GM18507 (cell line): ENCODE measurements at regions not wholly inside any gene's neighbourhood (a gene's known extent, or its start where the extent isn't known, plus 50 kb on each side); places are given as distances from the start of the nearest gene placed in this dataset.
A peak's percentile ranks its signal among the peaks of the same experiment; 100 is the strongest.
"Not testable (repeated sequence)": the region's sequence is repeated elsewhere in the genome, so short reads cannot be mapped to it uniquely, and the experiment has no call there.

ENCODE experiments used
- DNase-seq: peaks from one replicate; pipeline ENCODE4 v3.0.0; 2011; ENCODE audit warnings: low read depth; ENCODE audit not compliant: insufficient read length; ENCODE audit errors: extremely low spot score
- FAIRE-seq: peaks from 2 replicates; lab custom pipeline; 2011; peaks lifted over from hg19 to GRCh38; lab: Jason Lieb, UNC

- no peak for DNase-seq
- no peak for FAIRE-seq
These were observed 480.3 kb downstream of the DIRAS2 start for GRCh38 chr9:90162326-90162725.

GRCh38 chr9:90162819-90163218 lies 479.8 kb downstream of the DIRAS2 start:
- DNase-seq: no peak
- FAIRE-seq: no peak

GRCh38 chr9:90165281-90165680 lies 477.3 kb downstream of the DIRAS2 start:
- FAIRE-seq (no peak), DNase-seq (no peak)

- FAIRE-seq: not testable (repeated sequence)
These were observed 476.2 kb downstream of the DIRAS2 start for GRCh38 chr9:90166374-90166773.

GRCh38 chr9:90167914-90168313 lies 474.7 kb downstream of the DIRAS2 start:
- DNase-seq (no peak), FAIRE-seq (no peak)

More at GRCh38 chr9:90166374-90166773, 476.2 kb downstream of the DIRAS2 start:
- DNase-seq: not testable (repeated sequence)

- DNase-seq (no peak), FAIRE-seq (no peak)
These were observed 473.1 kb downstream of the DIRAS2 start for GRCh38 chr9:90169490-90169889.

GRCh38 chr9:90173935-90174334 lies 468.7 kb downstream of the DIRAS2 start:
- DNase-seq, FAIRE-seq: not testable (repeated sequence)

- DNase-seq, FAIRE-seq: not testable (repeated sequence)
These were observed 468.3 kb downstream of the DIRAS2 start for GRCh38 chr9:90174346-90174745.

GRCh38 chr9:90175257-90175656 lies 467.4 kb downstream of the DIRAS2 start:
- DNase-seq: no peak
- FAIRE-seq: no peak

GRCh38 chr9:90175865-90176264 lies 466.8 kb downstream of the DIRAS2 start:
- FAIRE-seq (no peak), DNase-seq (no peak)

GRCh38 chr9:90176901-90177300 lies 465.7 kb downstream of the DIRAS2 start:
- DNase-seq: no peak
- FAIRE-seq: no peak

GRCh38 chr9:90180381-90180780 lies 462.2 kb downstream of the DIRAS2 start:
- DNase-seq (no peak), FAIRE-seq (no peak)

GRCh38 chr9:90188656-90189055 lies 454.0 kb downstream of the DIRAS2 start:
- DNase-seq: no peak
- FAIRE-seq: no peak

- DNase-seq (no peak), FAIRE-seq (peak; percentile 78)
These were observed 453.3 kb downstream of the DIRAS2 start for GRCh38 chr9:90189306-90189705.

- FAIRE-seq, DNase-seq: not testable (repeated sequence)
These were observed 450.2 kb downstream of the DIRAS2 start for GRCh38 chr9:90192465-90192864.

GRCh38 chr9:90198956-90199355 lies 443.7 kb downstream of the DIRAS2 start:
- no peak for FAIRE-seq
- no peak for DNase-seq

GRCh38 chr9:90201766-90202165 lies 440.9 kb downstream of the DIRAS2 start:
- DNase-seq (no peak), FAIRE-seq (no peak)

- FAIRE-seq (no peak), DNase-seq (no peak)
These were observed 438.3 kb downstream of the DIRAS2 start for GRCh38 chr9:90204128-90204831.

- not testable (repeated sequence) for FAIRE-seq, DNase-seq
These were observed 429.6 kb downstream of the DIRAS2 start for GRCh38 chr9:90213045-90213444.

GRCh38 chr9:90219548-90220118 lies 423.0 kb downstream of the DIRAS2 start:
- FAIRE-seq (no peak), DNase-seq (peak; percentile 20)

- FAIRE-seq, DNase-seq: not testable (repeated sequence)
These were observed 420.7 kb downstream of the DIRAS2 start for GRCh38 chr9:90221899-90222298.
